GM19328 (cell line): ENCODE measurements at regions not wholly inside any gene's neighbourhood (a gene's known extent, or its start where the extent isn't known, plus 50 kb on each side); places are given as distances from the start of the nearest gene placed in this dataset.
"Not testable (repeated sequence)": the region's sequence is repeated elsewhere in the genome, so short reads cannot be mapped to it uniquely, and the experiment has no call there.

Experiments
- ATAC-seq: cut with Tn5 transposase; IDR thresholded peaks from one replicate; pipeline ENCODE4 v1.9.1; 2021; ENCODE audit warnings: mild to moderate bottlenecking, moderate library complexity; ENCODE audit not compliant: unreplicated experiment

GRCh38 chr5:52255308-52255707 is 532.4 kb upstream of the ITGA1 start:
- ATAC-seq = no peak

GRCh38 chr5:52262844-52263243 is 524.9 kb upstream of the ITGA1 start:
- ATAC-seq = no peak

GRCh38 chr5:52269401-52269800 is 518.3 kb upstream of the ITGA1 start:
- no peak for ATAC-seq

GRCh38 chr5:52269859-52270258 is 517.9 kb upstream of the ITGA1 start:
- no peak for ATAC-seq

GRCh38 chr5:52275639-52276038 is 512.1 kb upstream of the ITGA1 start:
- no peak for ATAC-seq

GRCh38 chr5:52277101-52277500 is 510.6 kb upstream of the ITGA1 start:
- ATAC-seq = no peak

- ATAC-seq = no peak
These were observed 505.1 kb upstream of the ITGA1 start for GRCh38 chr5:52282647-52283046.

- ATAC-seq = no peak
These were observed 504.5 kb upstream of the ITGA1 start for GRCh38 chr5:52283221-52283620.

- ATAC-seq = no peak
These were observed 486.9 kb upstream of the ITGA1 start for GRCh38 chr5:52300703-52301372.

- not testable (repeated sequence) for ATAC-seq
These were observed 482.9 kb upstream of the ITGA1 start for GRCh38 chr5:52304816-52305215.

- no peak for ATAC-seq
These were observed 459.4 kb upstream of the ITGA1 start for GRCh38 chr5:52328220-52328806.

- no peak for ATAC-seq
These were observed 456.0 kb upstream of the ITGA1 start for GRCh38 chr5:52331725-52332124.

GRCh38 chr5:52334367-52334766 is 453.3 kb upstream of the ITGA1 start:
- no peak for ATAC-seq

GRCh38 chr5:52339285-52339684 is 448.4 kb upstream of the ITGA1 start:
- no peak for ATAC-seq

GRCh38 chr5:52342361-52342760 is 445.4 kb upstream of the ITGA1 start:
- ATAC-seq = no peak

- ATAC-seq = no peak
These were observed 431.3 kb upstream of the ITGA1 start for GRCh38 chr5:52356311-52356918.

GRCh38 chr5:52359261-52359660 is 428.5 kb upstream of the ITGA1 start:
- no peak for ATAC-seq

GRCh38 chr5:52360985-52361384 is 426.7 kb upstream of the ITGA1 start:
- no peak for ATAC-seq

- ATAC-seq = no peak
These were observed 413.4 kb upstream of the ITGA1 start for GRCh38 chr5:52374286-52374685.

- ATAC-seq = no peak
These were observed 411.7 kb upstream of the ITGA1 start for GRCh38 chr5:52375969-52376368.

GRCh38 chr5:52376592-52376991 is 411.1 kb upstream of the ITGA1 start:
- ATAC-seq = no peak

GRCh38 chr5:52378237-52378636 is 409.5 kb upstream of the ITGA1 start:
- ATAC-seq = no peak
